Prostate gland (tissue), 2 donors: ENCODE measurements at regions not wholly inside any gene's neighbourhood (a gene's known extent, or its start where the extent isn't known, plus 50 kb on each side); places are given as distances from the start of the nearest gene placed in this dataset.

Experiments
- POLR2A ChIP-seq: fragments of 450-650 bp; IDR thresholded peaks from one replicate; pipeline ENCODE4 v1.6.1; 2016; ENCODE audit warnings: antibody characterized with exemption, mild to moderate bottlenecking
- TF ChIP-seq, protein P1 (sequence below), 4 experiments: fragments of 200-600 bp in 2 of 4; fragments of 450-650 bp in 2 of 4; sonication (generic) in 2 of 4; IDR thresholded peaks; 1 replicate in 3 of 4; 2 replicates in 1 of 4; pipeline ENCODE4 v1.5.1; 2016 to 2019; ENCODE audit warnings: antibody characterized with exemption in 4 of 4, mild to moderate bottlenecking in 2 of 4, moderate library complexity in 2 of 4

DNA sequence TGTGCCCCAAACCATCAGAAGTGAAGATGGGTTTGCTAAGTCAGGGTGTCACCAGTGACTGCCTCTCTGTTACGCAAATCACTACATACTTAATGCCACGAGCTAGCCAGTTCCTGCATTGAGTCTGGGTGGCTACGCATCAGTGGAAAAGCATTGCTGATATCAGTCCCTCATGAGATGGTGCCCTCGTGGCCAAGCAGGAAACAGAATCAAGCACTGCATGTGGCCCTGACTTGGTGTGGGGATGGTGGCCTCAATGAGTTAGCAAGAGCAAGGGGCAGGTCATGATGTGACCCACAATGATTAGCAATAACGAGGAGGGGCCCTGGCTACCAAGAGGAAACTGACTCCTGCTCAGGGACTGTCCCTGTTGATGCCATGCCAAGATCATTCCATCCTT lies 51.6 kb upstream of the FNDC1 start:
- no peak for TF ChIP-seq POLR2A
- TF ChIP-seq, protein P1, sequence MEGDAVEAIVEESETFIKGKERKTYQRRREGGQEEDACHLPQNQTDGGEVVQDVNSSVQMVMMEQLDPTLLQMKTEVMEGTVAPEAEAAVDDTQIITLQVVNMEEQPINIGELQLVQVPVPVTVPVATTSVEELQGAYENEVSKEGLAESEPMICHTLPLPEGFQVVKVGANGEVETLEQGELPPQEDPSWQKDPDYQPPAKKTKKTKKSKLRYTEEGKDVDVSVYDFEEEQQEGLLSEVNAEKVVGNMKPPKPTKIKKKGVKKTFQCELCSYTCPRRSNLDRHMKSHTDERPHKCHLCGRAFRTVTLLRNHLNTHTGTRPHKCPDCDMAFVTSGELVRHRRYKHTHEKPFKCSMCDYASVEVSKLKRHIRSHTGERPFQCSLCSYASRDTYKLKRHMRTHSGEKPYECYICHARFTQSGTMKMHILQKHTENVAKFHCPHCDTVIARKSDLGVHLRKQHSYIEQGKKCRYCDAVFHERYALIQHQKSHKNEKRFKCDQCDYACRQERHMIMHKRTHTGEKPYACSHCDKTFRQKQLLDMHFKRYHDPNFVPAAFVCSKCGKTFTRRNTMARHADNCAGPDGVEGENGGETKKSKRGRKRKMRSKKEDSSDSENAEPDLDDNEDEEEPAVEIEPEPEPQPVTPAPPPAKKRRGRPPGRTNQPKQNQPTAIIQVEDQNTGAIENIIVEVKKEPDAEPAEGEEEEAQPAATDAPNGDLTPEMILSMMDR (IDR thresholded peaks at IDR 0.05), result no peak
